ENCODE measurements at regions not wholly inside any gene's neighbourhood (a gene's known extent, or its start where the extent isn't known, plus 50 kb on each side); places are given as distances from the start of the nearest gene placed in this dataset.

DNA sequence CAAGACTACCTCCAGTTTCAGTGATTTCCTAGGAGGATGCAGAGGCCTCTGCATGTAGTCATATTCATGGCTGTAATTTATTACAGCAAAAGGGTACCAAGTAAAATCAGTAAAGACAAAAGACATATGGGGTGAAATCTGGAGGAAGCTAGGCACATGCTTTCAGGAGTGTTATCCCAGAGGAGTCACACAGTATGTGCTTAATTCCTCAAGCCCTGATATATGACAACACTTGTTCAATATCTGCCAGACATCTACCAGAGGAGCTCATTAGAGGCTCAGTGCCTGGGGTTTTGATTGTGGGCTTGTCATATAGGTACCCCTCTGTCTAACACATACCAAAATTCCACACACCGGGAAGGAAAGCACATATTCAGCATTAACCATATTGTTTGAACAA is 283.8 kb downstream of the CXCL12 start:
- TF ChIP-seq, protein P1, sequence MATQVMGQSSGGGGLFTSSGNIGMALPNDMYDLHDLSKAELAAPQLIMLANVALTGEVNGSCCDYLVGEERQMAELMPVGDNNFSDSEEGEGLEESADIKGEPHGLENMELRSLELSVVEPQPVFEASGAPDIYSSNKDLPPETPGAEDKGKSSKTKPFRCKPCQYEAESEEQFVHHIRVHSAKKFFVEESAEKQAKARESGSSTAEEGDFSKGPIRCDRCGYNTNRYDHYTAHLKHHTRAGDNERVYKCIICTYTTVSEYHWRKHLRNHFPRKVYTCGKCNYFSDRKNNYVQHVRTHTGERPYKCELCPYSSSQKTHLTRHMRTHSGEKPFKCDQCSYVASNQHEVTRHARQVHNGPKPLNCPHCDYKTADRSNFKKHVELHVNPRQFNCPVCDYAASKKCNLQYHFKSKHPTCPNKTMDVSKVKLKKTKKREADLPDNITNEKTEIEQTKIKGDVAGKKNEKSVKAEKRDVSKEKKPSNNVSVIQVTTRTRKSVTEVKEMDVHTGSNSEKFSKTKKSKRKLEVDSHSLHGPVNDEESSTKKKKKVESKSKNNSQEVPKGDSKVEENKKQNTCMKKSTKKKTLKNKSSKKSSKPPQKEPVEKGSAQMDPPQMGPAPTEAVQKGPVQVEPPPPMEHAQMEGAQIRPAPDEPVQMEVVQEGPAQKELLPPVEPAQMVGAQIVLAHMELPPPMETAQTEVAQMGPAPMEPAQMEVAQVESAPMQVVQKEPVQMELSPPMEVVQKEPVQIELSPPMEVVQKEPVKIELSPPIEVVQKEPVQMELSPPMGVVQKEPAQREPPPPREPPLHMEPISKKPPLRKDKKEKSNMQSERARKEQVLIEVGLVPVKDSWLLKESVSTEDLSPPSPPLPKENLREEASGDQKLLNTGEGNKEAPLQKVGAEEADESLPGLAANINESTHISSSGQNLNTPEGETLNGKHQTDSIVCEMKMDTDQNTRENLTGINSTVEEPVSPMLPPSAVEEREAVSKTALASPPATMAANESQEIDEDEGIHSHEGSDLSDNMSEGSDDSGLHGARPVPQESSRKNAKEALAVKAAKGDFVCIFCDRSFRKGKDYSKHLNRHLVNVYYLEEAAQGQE (IDR thresholded peaks at IDR 0.05; ENCODE audit: insufficient read depth in 1 of 2, low read depth in 2 of 2, low read length in 2 of 2): no peak
- TF ChIP-seq SIN3A (IDR thresholded peaks at IDR 0.05; ENCODE audit: borderline replicate concordance, insufficient read depth, low read length): no peak
- no peak for TF ChIP-seq POLR2AphosphoS5 (IDR thresholded peaks at IDR 0.05; ENCODE audit: low read depth, low read length)
